COLO668 (cell line): ENCODE measurements at regions not wholly inside any gene's neighbourhood (a gene's known extent, or its start where the extent isn't known, plus 50 kb on each side); places are given as distances from the start of the nearest gene placed in this dataset.

ENCODE experiments used
- DNase-seq: peaks from one replicate; lab custom pipeline; 2025; ENCODE audit not compliant: unreplicated experiment; lab: John Stamatoyannopoulos, UW

GRCh38 chr21:16287046-16287445, 557.3 kb downstream of the USP25 start:
- no peak for DNase-seq

- no peak for DNase-seq
Observed at GRCh38 chr21:16291296-16291695, 561.5 kb downstream of the USP25 start.

- DNase-seq = no peak
Observed at GRCh38 chr21:16294128-16294527, 564.3 kb downstream of the USP25 start.

GRCh38 chr21:16302851-16303282, 573.1 kb downstream of the USP25 start:
- DNase-seq = no peak

GRCh38 chr21:16304174-16305095, 574.7 kb downstream of the USP25 start:
- no peak for DNase-seq

GRCh38 chr21:16305686-16306085, 575.9 kb downstream of the USP25 start:
- no peak for DNase-seq

- DNase-seq = no peak
Observed at GRCh38 chr21:16307256-16307655, 577.5 kb downstream of the USP25 start.

- no peak for DNase-seq
Observed at GRCh38 chr21:16308269-16308668, 578.5 kb downstream of the USP25 start.

- DNase-seq = no peak
Observed at GRCh38 chr21:16309250-16309971, 579.6 kb downstream of the USP25 start.

GRCh38 chr21:16310176-16310575, 580.4 kb downstream of the USP25 start:
- no peak for DNase-seq

GRCh38 chr21:16311229-16311628, 581.4 kb downstream of the USP25 start:
- no peak for DNase-seq

GRCh38 chr21:16312321-16312720, 582.5 kb downstream of the USP25 start:
- DNase-seq = no peak

- no peak for DNase-seq
Observed at GRCh38 chr21:16315223-16315622, 585.4 kb downstream of the USP25 start.

GRCh38 chr21:16318651-16319300, 589.0 kb downstream of the USP25 start:
- no peak for DNase-seq

- no peak for DNase-seq
Observed at GRCh38 chr21:16320110-16320509, 590.3 kb downstream of the USP25 start.

- DNase-seq = no peak
Observed at GRCh38 chr21:16322454-16322853, 592.7 kb downstream of the USP25 start.

GRCh38 chr21:16323596-16323995, 593.8 kb downstream of the USP25 start:
- DNase-seq = no peak

- no peak for DNase-seq
Observed at GRCh38 chr21:16324630-16325029, 594.8 kb downstream of the USP25 start.

- no peak for DNase-seq
Observed at GRCh38 chr21:16330082-16330907, 600.5 kb downstream of the USP25 start.

- no peak for DNase-seq
Observed at GRCh38 chr21:16330908-16331268, 601.1 kb downstream of the USP25 start.

- no peak for DNase-seq
Observed at GRCh38 chr21:16337266-16337665, 607.5 kb downstream of the USP25 start.
